Smooth muscle cell (in vitro differentiated cells): ENCODE measurements at regions not wholly inside any gene's neighbourhood (a gene's known extent, or its start where the extent isn't known, plus 50 kb on each side); places are given as distances from the start of the nearest gene placed in this dataset.
"Not testable (repeated sequence)": the region's sequence is repeated elsewhere in the genome, so short reads cannot be mapped to it uniquely, and the experiment has no call there.

Experiments used
- DNase-seq: peaks from one replicate; lab custom pipeline; 2025; ENCODE audit not compliant: unreplicated experiment; lab: John Stamatoyannopoulos, UW
- H2AFZ ChIP-seq: fragments of 200-600 bp; sonication (generic); 2 replicates; pipeline ENCODE4 v1.6.0; 2016; ENCODE audit warnings: antibody characterized with exemption, low read depth, mild to moderate bottlenecking
- H3F3A ChIP-seq: fragments of 200-600 bp; sonication (generic); 2 replicates; pipeline ENCODE4 v1.6.0; 2017; ENCODE audit warnings: antibody characterized with exemption, low read depth
- H3K27ac ChIP-seq: fragments of 200-600 bp; sonication (generic); 2 replicates; pipeline ENCODE4 v1.5.1; 2016; ENCODE audit warnings: low read depth, mild to moderate bottlenecking
- H3K27me3 ChIP-seq: fragments of 200-600 bp; sonication (generic); 2 replicates; pipeline ENCODE4 v1.6.1; 2016; ENCODE audit warnings: low read depth, mild to moderate bottlenecking
- H3K36me3 ChIP-seq: fragments of 200-600 bp; sonication (generic); 2 replicates; pipeline ENCODE4 v1.5.1; 2016; ENCODE audit warnings: low read depth
- H3K4me1 ChIP-seq: fragments of 200-600 bp; sonication (generic); 2 replicates; pipeline ENCODE4 v1.5.1; 2016; ENCODE audit warnings: low read depth
- H3K4me2 ChIP-seq: fragments of 200-600 bp; sonication (generic); 2 replicates; pipeline ENCODE4 v1.6.0; 2016; ENCODE audit warnings: mild to moderate bottlenecking
- H3K4me3 ChIP-seq: fragments of 200-600 bp; sonication (generic); 2 replicates; pipeline ENCODE4 v1.5.1; 2016; ENCODE audit warnings: mild to moderate bottlenecking
- H3K79me2 ChIP-seq: fragments of 200-600 bp; sonication (generic); 2 replicates; pipeline ENCODE4 v1.6.0; 2016; ENCODE audit warnings: low read depth, mild to moderate bottlenecking
- H3K9ac ChIP-seq: fragments of 200-600 bp; sonication (generic); 2 replicates; pipeline ENCODE4 v1.6.0; 2016; ENCODE audit warnings: low read depth
- H3K9me3 ChIP-seq: fragments of 200-600 bp; sonication (generic); replicated peaks from 2 replicates; pipeline ENCODE4 v1.5.1; 2016; ENCODE audit warnings: low read depth
- H4K20me1 ChIP-seq: fragments of 200-600 bp; sonication (generic); 2 replicates; pipeline ENCODE4 v1.6.0; 2016; ENCODE audit warnings: low read depth
- CTCF ChIP-seq: fragments of 200-600 bp; sonication (generic); IDR thresholded peaks from 2 replicates; pipeline ENCODE4 v1.5.1; 2017; ENCODE audit warnings: borderline replicate concordance, mild to moderate bottlenecking, antibody characterized with exemption; ENCODE audit not compliant: insufficient read depth, poor library complexity, severe bottlenecking
- WGBS: methylation state at CpG from one replicate; pipeline ENCODE4 v1.1.7; 2016; ENCODE audit warnings: low lambda C conversion rate; 5-methylcytosine and 5-hydroxymethylcytosine counted together

- Histone ChIP-seq H2AFZ (no peak overlapping the region), H3K9me3 (no peaks in the 10 kb centered on the region), H3K4me1 (no peaks in the 10 kb centered on the region), H3K36me3 (no peaks in the 10 kb centered on the region), H3K9ac (no peak overlapping the region), H3K27ac (no peak overlapping the region), H3F3A (no peaks in the 10 kb centered on the region), H4K20me1 (no peaks in the 10 kb centered on the region), H3K4me3 (no peak overlapping the region), H3K4me2 (no peak overlapping the region), H3K27me3 (no peaks in the 10 kb centered on the region), H3K79me2 (no peaks in the 10 kb centered on the region)
- 47% methylated on average over 1 of the region's 1 CpG for WGBS
- no peak for DNase-seq
- TF ChIP-seq CTCF, result no peak
These were observed 503.2 kb upstream of the CNTNAP5 start for GRCh38 chr2:123521854-123522253.

- not testable (repeated sequence) for H3K79me2 ChIP-seq, H2AFZ ChIP-seq, DNase-seq, H3F3A ChIP-seq, H3K9me3 ChIP-seq, H4K20me1 ChIP-seq, H3K27ac ChIP-seq, H3K27me3 ChIP-seq, H3K4me2 ChIP-seq, H3K4me3 ChIP-seq, H3K36me3 ChIP-seq, H3K4me1 ChIP-seq, H3K9ac ChIP-seq
- 93% methylated on average over 10 of the region's 10 CpGs for WGBS
These were observed 502.6 kb upstream of the CNTNAP5 start for GRCh38 chr2:123522498-123522897.

- DNase-seq, result no peak
- 94% methylated on average over 2 of the region's 2 CpGs for WGBS
- H3K36me3 ChIP-seq, result no peaks in the 10 kb centered on the region
- H3K4me2 ChIP-seq, result no peak overlapping the region
- no peaks in the 10 kb centered on the region for H3K27me3 ChIP-seq
- H3K9ac ChIP-seq, result no peak overlapping the region
- no peak for TF ChIP-seq CTCF
- H3K4me1 ChIP-seq, result no peaks in the 10 kb centered on the region
- H3K79me2 ChIP-seq, result no peaks in the 10 kb centered on the region
- H4K20me1 ChIP-seq, result no peaks in the 10 kb centered on the region
- H3K9me3 ChIP-seq, result no peaks in the 10 kb centered on the region
- H3K4me3 ChIP-seq, result no peak overlapping the region
- no peak overlapping the region for H3K27ac ChIP-seq
- H2AFZ ChIP-seq, result no peak overlapping the region
- H3F3A ChIP-seq, result no peaks in the 10 kb centered on the region
These were observed 495.9 kb upstream of the CNTNAP5 start for GRCh38 chr2:123528996-123529707.

- Histone ChIP-seq H3K79me2 (no peaks in the 10 kb centered on the region), H3F3A (no peaks in the 10 kb centered on the region), H3K9me3 (no peaks in the 10 kb centered on the region), H3K27me3 (no peaks in the 10 kb centered on the region), H3K4me3 (no peak overlapping the region), H3K4me2 (no peak overlapping the region), H2AFZ (no peak overlapping the region), H3K27ac (no peak overlapping the region), H3K9ac (no peak overlapping the region), H3K4me1 (no peaks in the 10 kb centered on the region), H3K36me3 (no peaks in the 10 kb centered on the region), H4K20me1 (no peaks in the 10 kb centered on the region)
- 97% methylated on average over 1 of the region's 1 CpG for WGBS
- DNase-seq, result no peak
- TF ChIP-seq CTCF, result no peak
These were observed 495.1 kb upstream of the CNTNAP5 start for GRCh38 chr2:123530004-123530403.
